ENCODE measurements at regions not wholly inside any gene's neighbourhood (a gene's known extent, or its start where the extent isn't known, plus 50 kb on each side); places are given as distances from the start of the nearest gene placed in this dataset.

DNA sequence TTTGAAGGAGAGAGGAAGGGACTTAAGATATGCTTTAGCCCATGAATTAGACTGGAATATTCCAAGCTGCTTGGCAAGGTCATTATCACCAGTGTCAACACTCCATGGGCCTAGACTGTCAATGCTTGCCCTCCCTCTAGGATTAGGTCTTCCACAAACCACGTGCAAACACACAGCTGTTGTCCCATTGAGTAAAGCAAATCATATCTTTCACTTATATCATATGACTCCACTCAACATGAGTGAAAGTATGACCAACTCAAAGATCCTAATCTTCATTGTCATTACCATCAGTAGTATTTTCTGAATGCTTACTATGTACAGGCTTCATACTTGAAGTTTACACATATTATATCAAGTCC lies 57.0 kb upstream of the GRAMD2B start (continued):
- TF ChIP-seq, protein P1, sequence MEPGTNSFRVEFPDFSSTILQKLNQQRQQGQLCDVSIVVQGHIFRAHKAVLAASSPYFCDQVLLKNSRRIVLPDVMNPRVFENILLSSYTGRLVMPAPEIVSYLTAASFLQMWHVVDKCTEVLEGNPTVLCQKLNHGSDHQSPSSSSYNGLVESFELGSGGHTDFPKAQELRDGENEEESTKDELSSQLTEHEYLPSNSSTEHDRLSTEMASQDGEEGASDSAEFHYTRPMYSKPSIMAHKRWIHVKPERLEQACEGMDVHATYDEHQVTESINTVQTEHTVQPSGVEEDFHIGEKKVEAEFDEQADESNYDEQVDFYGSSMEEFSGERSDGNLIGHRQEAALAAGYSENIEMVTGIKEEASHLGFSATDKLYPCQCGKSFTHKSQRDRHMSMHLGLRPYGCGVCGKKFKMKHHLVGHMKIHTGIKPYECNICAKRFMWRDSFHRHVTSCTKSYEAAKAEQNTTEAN (CRISPR knock-in tag; conservative IDR thresholded peaks at IDR 0.05), result no peak
- TF ChIP-seq, protein P2, sequence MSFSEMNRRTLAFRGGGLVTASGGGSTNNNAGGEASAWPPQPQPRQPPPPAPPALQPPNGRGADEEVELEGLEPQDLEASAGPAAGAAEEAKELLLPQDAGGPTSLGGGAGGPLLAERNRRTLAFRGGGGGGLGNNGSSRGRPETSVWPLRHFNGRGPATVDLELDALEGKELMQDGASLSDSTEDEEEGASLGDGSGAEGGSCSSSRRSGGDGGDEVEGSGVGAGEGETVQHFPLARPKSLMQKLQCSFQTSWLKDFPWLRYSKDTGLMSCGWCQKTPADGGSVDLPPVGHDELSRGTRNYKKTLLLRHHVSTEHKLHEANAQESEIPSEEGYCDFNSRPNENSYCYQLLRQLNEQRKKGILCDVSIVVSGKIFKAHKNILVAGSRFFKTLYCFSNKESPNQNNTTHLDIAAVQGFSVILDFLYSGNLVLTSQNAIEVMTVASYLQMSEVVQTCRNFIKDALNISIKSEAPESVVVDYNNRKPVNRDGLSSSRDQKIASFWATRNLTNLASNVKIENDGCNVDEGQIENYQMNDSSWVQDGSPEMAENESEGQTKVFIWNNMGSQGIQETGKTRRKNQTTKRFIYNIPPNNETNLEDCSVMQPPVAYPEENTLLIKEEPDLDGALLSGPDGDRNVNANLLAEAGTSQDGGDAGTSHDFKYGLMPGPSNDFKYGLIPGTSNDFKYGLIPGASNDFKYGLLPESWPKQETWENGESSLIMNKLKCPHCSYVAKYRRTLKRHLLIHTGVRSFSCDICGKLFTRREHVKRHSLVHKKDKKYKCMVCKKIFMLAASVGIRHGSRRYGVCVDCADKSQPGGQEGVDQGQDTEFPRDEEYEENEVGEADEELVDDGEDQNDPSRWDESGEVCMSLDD (CRISPR knock-in tag; IDR thresholded peaks at IDR 0.05; ENCODE audit: borderline replicate concordance), result no peak
- no peak for TF ChIP-seq NR1H2 (CRISPR knock-in tag; IDR thresholded peaks at IDR 0.05; ENCODE audit: borderline replicate concordance, low read depth)
- no peak for TF ChIP-seq ZNF121 (CRISPR knock-in tag; IDR thresholded peaks at IDR 0.05)
- peak; percentile 49; the same call in 1 of the 2 replicates for TF ChIP-seq FOXJ3 (CRISPR knock-in tag; IDR thresholded peaks at IDR 0.05; ENCODE audit: borderline replicate concordance)
- no peak; the same call in 1 of the 2 replicates for TF ChIP-seq ATF1 (CRISPR knock-in tag; IDR thresholded peaks at IDR 0.05)
- no peak for TF ChIP-seq ARID2 (CRISPR knock-in tag; IDR thresholded peaks at IDR 0.05; ENCODE audit: borderline replicate concordance)
- TF ChIP-seq, protein P3, sequence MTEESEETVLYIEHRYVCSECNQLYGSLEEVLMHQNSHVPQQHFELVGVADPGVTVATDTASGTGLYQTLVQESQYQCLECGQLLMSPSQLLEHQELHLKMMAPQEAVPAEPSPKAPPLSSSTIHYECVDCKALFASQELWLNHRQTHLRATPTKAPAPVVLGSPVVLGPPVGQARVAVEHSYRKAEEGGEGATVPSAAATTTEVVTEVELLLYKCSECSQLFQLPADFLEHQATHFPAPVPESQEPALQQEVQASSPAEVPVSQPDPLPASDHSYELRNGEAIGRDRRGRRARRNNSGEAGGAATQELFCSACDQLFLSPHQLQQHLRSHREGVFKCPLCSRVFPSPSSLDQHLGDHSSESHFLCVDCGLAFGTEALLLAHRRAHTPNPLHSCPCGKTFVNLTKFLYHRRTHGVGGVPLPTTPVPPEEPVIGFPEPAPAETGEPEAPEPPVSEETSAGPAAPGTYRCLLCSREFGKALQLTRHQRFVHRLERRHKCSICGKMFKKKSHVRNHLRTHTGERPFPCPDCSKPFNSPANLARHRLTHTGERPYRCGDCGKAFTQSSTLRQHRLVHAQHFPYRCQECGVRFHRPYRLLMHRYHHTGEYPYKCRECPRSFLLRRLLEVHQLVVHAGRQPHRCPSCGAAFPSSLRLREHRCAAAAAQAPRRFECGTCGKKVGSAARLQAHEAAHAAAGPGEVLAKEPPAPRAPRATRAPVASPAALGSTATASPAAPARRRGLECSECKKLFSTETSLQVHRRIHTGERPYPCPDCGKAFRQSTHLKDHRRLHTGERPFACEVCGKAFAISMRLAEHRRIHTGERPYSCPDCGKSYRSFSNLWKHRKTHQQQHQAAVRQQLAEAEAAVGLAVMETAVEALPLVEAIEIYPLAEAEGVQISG (CRISPR knock-in tag; IDR thresholded peaks at IDR 0.05), result peak; percentile 28; the same call in 1 of the 2 replicates
- peak; percentile 71 for TF ChIP-seq RXRB (CRISPR knock-in tag; IDR thresholded peaks at IDR 0.05; ENCODE audit: borderline replicate concordance)
- TF ChIP-seq MED1 (CRISPR knock-in tag; IDR thresholded peaks at IDR 0.05), result 0 out of 2 replicates have a peak, but pooled peaks have one; percentile 33
- no peak for TF ChIP-seq ZNF674 (CRISPR knock-in tag; IDR thresholded peaks at IDR 0.05; ENCODE audit: low read depth)
- no peak for TF ChIP-seq SP2 (CRISPR knock-in tag; IDR thresholded peaks at IDR 0.05)
- TF ChIP-seq, protein P4, sequence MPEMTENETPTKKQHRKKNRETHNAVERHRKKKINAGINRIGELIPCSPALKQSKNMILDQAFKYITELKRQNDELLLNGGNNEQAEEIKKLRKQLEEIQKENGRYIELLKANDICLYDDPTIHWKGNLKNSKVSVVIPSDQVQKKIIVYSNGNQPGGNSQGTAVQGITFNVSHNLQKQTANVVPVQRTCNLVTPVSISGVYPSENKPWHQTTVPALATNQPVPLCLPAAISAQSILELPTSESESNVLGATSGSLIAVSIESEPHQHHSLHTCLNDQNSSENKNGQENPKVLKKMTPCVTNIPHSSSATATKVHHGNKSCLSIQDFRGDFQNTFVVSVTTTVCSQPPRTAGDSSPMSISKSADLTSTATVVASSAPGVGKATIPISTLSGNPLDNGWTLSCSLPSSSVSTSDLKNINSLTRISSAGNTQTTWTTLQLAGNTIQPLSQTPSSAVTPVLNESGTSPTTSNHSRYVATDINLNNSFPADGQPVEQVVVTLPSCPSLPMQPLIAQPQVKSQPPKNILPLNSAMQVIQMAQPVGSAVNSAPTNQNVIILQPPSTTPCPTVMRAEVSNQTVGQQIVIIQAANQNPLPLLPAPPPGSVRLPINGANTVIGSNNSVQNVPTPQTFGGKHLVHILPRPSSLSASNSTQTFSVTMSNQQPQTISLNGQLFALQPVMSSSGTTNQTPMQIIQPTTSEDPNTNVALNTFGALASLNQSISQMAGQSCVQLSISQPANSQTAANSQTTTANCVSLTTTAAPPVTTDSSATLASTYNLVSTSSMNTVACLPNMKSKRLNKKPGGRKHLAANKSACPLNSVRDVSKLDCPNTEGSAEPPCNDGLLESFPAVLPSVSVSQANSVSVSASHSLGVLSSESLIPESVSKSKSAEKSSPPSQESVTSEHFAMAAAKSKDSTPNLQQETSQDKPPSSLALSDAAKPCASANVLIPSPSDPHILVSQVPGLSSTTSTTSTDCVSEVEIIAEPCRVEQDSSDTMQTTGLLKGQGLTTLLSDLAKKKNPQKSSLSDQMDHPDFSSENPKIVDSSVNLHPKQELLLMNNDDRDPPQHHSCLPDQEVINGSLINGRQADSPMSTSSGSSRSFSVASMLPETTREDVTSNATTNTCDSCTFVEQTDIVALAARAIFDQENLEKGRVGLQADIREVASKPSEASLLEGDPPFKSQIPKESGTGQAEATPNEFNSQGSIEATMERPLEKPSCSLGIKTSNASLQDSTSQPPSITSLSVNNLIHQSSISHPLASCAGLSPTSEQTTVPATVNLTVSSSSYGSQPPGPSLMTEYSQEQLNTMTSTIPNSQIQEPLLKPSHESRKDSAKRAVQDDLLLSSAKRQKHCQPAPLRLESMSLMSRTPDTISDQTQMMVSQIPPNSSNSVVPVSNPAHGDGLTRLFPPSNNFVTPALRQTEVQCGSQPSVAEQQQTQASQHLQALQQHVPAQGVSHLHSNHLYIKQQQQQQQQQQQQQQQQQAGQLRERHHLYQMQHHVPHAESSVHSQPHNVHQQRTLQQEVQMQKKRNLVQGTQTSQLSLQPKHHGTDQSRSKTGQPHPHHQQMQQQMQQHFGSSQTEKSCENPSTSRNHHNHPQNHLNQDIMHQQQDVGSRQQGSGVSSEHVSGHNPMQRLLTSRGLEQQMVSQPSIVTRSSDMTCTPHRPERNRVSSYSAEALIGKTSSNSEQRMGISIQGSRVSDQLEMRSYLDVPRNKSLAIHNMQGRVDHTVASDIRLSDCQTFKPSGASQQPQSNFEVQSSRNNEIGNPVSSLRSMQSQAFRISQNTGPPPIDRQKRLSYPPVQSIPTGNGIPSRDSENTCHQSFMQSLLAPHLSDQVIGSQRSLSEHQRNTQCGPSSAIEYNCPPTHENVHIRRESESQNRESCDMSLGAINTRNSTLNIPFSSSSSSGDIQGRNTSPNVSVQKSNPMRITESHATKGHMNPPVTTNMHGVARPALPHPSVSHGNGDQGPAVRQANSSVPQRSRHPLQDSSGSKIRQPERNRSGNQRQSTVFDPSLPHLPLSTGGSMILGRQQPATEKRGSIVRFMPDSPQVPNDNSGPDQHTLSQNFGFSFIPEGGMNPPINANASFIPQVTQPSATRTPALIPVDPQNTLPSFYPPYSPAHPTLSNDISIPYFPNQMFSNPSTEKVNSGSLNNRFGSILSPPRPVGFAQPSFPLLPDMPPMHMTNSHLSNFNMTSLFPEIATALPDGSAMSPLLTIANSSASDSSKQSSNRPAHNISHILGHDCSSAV (CRISPR knock-in tag; IDR thresholded peaks at IDR 0.05; ENCODE audit: borderline replicate concordance), result no peak
- no peak for TF ChIP-seq ZFAT (CRISPR knock-in tag; conservative IDR thresholded peaks at IDR 0.05)
- TF ChIP-seq, protein P5, sequence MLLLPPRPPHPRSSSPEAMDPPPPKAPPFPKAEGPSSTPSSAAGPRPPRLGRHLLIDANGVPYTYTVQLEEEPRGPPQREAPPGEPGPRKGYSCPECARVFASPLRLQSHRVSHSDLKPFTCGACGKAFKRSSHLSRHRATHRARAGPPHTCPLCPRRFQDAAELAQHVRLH (CRISPR knock-in tag; IDR thresholded peaks at IDR 0.05; ENCODE audit: borderline replicate concordance, low read depth), result no peak

Measured in HepG2 (cell line).